ENCODE measurements at regions not wholly inside any gene's neighbourhood (a gene's known extent, or its start where the extent isn't known, plus 50 kb on each side); places are given as distances from the start of the nearest gene placed in this dataset.

GRCh38 chr13:78133511-78133910 is 214.9 kb upstream of the EDNRB start:
- Histone ChIP-seq H3K27me3 (ENCODE audit: insufficient read depth, low read length) (no peaks in the 10 kb centered on the region), H3K36me3 (ENCODE audit: insufficient read depth, low read length) (no peaks in the 10 kb centered on the region), H2AFZ (ENCODE audit: low read length) (no peak overlapping the region), H3K4me3 (ENCODE audit: low read depth, low read length, poor library complexity, severe bottlenecking) (no peak overlapping the region), H3K27ac (ENCODE audit: low read depth, low read length, poor library complexity, severe bottlenecking) (no peak overlapping the region), H4K20me1 (ENCODE audit: insufficient read depth, low read length) (no peaks in the 10 kb centered on the region), H3K4me2 (ENCODE audit: low read length) (no peak overlapping the region), H3K9ac (ENCODE audit: low read length) (no peak overlapping the region), H3K4me1 (ENCODE audit: insufficient read depth, low read length, severe bottlenecking) (peaks cover 8% of the 10 kb centered on the region), H3K9me2 (ENCODE audit: low read depth, low read length) (no peaks in the 10 kb centered on the region), H3F3A (ENCODE audit: insufficient read depth, low read length) (no peaks in the 10 kb centered on the region), H3K79me2 (ENCODE audit: insufficient read depth, low read length) (no peaks in the 10 kb centered on the region), H3K9me3 (ENCODE audit: low read length) (no peaks in the 10 kb centered on the region)
- TF ChIP-seq CTCF (IDR thresholded peaks at IDR 0.05; ENCODE audit: low read length) (no peak), EZH2 (IDR thresholded peaks at IDR 0.05; ENCODE audit: borderline replicate concordance, low read length) (no peak)

GRCh38 chr13:78131811-78132210 is 213.2 kb upstream of the EDNRB start:
- H3K9me3 ChIP-seq (ENCODE audit: low read length): no peaks in the 10 kb centered on the region
- no peaks in the 10 kb centered on the region for H3K9me2 ChIP-seq (ENCODE audit: low read depth, low read length)
- H2AFZ ChIP-seq (ENCODE audit: low read length): no peak overlapping the region
- H3F3A ChIP-seq (ENCODE audit: insufficient read depth, low read length): no peaks in the 10 kb centered on the region
- no peak overlapping the region for H3K4me3 ChIP-seq (ENCODE audit: low read depth, low read length, poor library complexity, severe bottlenecking)
- H4K20me1 ChIP-seq (ENCODE audit: insufficient read depth, low read length): no peaks in the 10 kb centered on the region
- H3K4me2 ChIP-seq (ENCODE audit: low read length): no peak overlapping the region
- H3K4me1 ChIP-seq (ENCODE audit: insufficient read depth, low read length, severe bottlenecking): no peaks in the 10 kb centered on the region
- no peaks in the 10 kb centered on the region for H3K79me2 ChIP-seq (ENCODE audit: insufficient read depth, low read length)
- no peaks in the 10 kb centered on the region for H3K36me3 ChIP-seq (ENCODE audit: insufficient read depth, low read length)
- no peak overlapping the region for H3K27ac ChIP-seq (ENCODE audit: low read depth, low read length, poor library complexity, severe bottlenecking)
- no peak overlapping the region for H3K9ac ChIP-seq (ENCODE audit: low read length)
- peak; percentile 49 for TF ChIP-seq CTCF (IDR thresholded peaks at IDR 0.05; ENCODE audit: low read length)
- no peak for TF ChIP-seq EZH2 (IDR thresholded peaks at IDR 0.05; ENCODE audit: borderline replicate concordance, low read length)
- H3K27me3 ChIP-seq (ENCODE audit: insufficient read depth, low read length): no peaks in the 10 kb centered on the region

GRCh38 chr13:78131346-78131745 is 212.7 kb upstream of the EDNRB start:
- Histone ChIP-seq H2AFZ (ENCODE audit: low read length) (no peak overlapping the region), H3K9me2 (ENCODE audit: low read depth, low read length) (no peaks in the 10 kb centered on the region), H3K27me3 (ENCODE audit: insufficient read depth, low read length) (no peaks in the 10 kb centered on the region), H3K36me3 (ENCODE audit: insufficient read depth, low read length) (no peaks in the 10 kb centered on the region), H3K9me3 (ENCODE audit: low read length) (no peaks in the 10 kb centered on the region), H3K9ac (ENCODE audit: low read length) (no peak overlapping the region), H3F3A (ENCODE audit: insufficient read depth, low read length) (no peaks in the 10 kb centered on the region), H3K27ac (ENCODE audit: low read depth, low read length, poor library complexity, severe bottlenecking) (no peak overlapping the region), H3K79me2 (ENCODE audit: insufficient read depth, low read length) (no peaks in the 10 kb centered on the region), H3K4me2 (ENCODE audit: low read length) (no peak overlapping the region), H4K20me1 (ENCODE audit: insufficient read depth, low read length) (no peaks in the 10 kb centered on the region), H3K4me1 (ENCODE audit: insufficient read depth, low read length, severe bottlenecking) (no peaks in the 10 kb centered on the region), H3K4me3 (ENCODE audit: low read depth, low read length, poor library complexity, severe bottlenecking) (no peak overlapping the region)
- TF ChIP-seq CTCF (IDR thresholded peaks at IDR 0.05; ENCODE audit: low read length) (no peak), EZH2 (IDR thresholded peaks at IDR 0.05; ENCODE audit: borderline replicate concordance, low read length) (no peak)

Data from OCI-LY1 (cell line).